ENCODE measurements at regions not wholly inside any gene's neighbourhood (a gene's known extent, or its start where the extent isn't known, plus 50 kb on each side); places are given as distances from the start of the nearest gene placed in this dataset.

GRCh38 chr12:93100610-93101009, 171.5 kb upstream of the EEA1 start (continued):
- TF ChIP-seq TAF7 (optimal IDR thresholded peaks at IDR 0.05; ENCODE audit: borderline replicate concordance, low read depth, low read length) (no peak), CTBP2 (IDR thresholded peaks at IDR 0.05; ENCODE audit: borderline replicate concordance, insufficient read depth, insufficient read length, low read length) (no peak), CHD2 (IDR thresholded peaks at IDR 0.05; ENCODE audit: low read length) (no peak), CEBPB (IDR thresholded peaks at IDR 0.05; ENCODE audit: low read depth, low read length) (no peak), E2F6 (IDR thresholded peaks at IDR 0.05) (no peak)

All from H1 (cell line).